ENCODE measurements at regions not wholly inside any gene's neighbourhood (a gene's known extent, or its start where the extent isn't known, plus 50 kb on each side); places are given as distances from the start of the nearest gene placed in this dataset.

DNA sequence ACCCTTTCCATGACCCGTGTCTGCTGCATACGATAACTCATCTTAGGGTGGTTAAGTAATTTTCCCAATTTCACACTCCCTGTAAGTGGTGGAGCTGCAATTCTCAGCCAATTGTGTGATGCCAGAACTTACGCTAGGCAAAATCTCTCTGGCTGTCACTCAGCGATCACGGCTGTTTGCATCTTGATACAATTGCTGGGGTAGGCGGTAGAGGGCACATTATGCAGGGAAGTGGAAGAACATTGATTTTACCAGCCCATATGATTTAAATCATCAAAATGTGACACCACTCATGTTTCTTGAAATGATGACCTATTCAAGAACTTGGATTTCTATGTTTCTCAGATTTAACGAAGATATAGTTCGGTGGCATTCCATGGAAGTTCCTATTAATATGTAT lies 108.7 kb upstream of the ADARB2 start:
- TF ChIP-seq ZNF777 (tag by site-specific recombination; IDR thresholded peaks at IDR 0.05; ENCODE audit: borderline replicate concordance), result no peak
- no peak for TF ChIP-seq ZFP41 (tag by site-specific recombination; IDR thresholded peaks at IDR 0.05; ENCODE audit: borderline replicate concordance)
- TF ChIP-seq, protein P1, sequence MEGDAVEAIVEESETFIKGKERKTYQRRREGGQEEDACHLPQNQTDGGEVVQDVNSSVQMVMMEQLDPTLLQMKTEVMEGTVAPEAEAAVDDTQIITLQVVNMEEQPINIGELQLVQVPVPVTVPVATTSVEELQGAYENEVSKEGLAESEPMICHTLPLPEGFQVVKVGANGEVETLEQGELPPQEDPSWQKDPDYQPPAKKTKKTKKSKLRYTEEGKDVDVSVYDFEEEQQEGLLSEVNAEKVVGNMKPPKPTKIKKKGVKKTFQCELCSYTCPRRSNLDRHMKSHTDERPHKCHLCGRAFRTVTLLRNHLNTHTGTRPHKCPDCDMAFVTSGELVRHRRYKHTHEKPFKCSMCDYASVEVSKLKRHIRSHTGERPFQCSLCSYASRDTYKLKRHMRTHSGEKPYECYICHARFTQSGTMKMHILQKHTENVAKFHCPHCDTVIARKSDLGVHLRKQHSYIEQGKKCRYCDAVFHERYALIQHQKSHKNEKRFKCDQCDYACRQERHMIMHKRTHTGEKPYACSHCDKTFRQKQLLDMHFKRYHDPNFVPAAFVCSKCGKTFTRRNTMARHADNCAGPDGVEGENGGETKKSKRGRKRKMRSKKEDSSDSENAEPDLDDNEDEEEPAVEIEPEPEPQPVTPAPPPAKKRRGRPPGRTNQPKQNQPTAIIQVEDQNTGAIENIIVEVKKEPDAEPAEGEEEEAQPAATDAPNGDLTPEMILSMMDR (tag by site-specific recombination; IDR thresholded peaks at IDR 0.05), result no peak
- TF ChIP-seq ZNF701 (tag by site-specific recombination; IDR thresholded peaks at IDR 0.05), result no peak
- no peak for TF ChIP-seq ZBTB17 (tag by site-specific recombination; IDR thresholded peaks at IDR 0.05)
- TF ChIP-seq, protein P2, sequence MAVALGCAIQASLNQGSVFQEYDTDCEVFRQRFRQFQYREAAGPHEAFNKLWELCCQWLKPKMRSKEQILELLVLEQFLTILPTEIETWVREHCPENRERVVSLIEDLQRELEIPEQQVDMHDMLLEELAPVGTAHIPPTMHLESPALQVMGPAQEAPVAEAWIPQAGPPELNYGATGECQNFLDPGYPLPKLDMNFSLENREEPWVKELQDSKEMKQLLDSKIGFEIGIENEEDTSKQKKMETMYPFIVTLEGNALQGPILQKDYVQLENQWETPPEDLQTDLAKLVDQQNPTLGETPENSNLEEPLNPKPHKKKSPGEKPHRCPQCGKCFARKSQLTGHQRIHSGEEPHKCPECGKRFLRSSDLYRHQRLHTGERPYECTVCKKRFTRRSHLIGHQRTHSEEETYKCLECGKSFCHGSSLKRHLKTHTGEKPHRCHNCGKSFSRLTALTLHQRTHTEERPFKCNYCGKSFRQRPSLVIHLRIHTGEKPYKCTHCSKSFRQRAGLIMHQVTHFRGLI (tag by site-specific recombination; IDR thresholded peaks at IDR 0.05), result no peak
- TF ChIP-seq, protein P3, sequence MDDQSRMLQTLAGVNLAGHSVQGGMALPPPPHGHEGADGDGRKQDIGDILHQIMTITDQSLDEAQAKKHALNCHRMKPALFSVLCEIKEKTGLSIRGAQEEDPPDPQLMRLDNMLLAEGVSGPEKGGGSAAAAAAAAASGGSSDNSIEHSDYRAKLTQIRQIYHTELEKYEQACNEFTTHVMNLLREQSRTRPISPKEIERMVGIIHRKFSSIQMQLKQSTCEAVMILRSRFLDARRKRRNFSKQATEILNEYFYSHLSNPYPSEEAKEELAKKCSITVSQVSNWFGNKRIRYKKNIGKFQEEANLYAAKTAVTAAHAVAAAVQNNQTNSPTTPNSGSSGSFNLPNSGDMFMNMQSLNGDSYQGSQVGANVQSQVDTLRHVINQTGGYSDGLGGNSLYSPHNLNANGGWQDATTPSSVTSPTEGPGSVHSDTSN (CRISPR knock-in tag; IDR thresholded peaks at IDR 0.05), result no peak
- no peak for TF ChIP-seq PRDM10 (tag by site-specific recombination; IDR thresholded peaks at IDR 0.05)
- no peak for TF ChIP-seq SCRT2 (tag by site-specific recombination; IDR thresholded peaks at IDR 0.05)
- TF ChIP-seq, protein P4, sequence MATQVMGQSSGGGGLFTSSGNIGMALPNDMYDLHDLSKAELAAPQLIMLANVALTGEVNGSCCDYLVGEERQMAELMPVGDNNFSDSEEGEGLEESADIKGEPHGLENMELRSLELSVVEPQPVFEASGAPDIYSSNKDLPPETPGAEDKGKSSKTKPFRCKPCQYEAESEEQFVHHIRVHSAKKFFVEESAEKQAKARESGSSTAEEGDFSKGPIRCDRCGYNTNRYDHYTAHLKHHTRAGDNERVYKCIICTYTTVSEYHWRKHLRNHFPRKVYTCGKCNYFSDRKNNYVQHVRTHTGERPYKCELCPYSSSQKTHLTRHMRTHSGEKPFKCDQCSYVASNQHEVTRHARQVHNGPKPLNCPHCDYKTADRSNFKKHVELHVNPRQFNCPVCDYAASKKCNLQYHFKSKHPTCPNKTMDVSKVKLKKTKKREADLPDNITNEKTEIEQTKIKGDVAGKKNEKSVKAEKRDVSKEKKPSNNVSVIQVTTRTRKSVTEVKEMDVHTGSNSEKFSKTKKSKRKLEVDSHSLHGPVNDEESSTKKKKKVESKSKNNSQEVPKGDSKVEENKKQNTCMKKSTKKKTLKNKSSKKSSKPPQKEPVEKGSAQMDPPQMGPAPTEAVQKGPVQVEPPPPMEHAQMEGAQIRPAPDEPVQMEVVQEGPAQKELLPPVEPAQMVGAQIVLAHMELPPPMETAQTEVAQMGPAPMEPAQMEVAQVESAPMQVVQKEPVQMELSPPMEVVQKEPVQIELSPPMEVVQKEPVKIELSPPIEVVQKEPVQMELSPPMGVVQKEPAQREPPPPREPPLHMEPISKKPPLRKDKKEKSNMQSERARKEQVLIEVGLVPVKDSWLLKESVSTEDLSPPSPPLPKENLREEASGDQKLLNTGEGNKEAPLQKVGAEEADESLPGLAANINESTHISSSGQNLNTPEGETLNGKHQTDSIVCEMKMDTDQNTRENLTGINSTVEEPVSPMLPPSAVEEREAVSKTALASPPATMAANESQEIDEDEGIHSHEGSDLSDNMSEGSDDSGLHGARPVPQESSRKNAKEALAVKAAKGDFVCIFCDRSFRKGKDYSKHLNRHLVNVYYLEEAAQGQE (tag by site-specific recombination; IDR thresholded peaks at IDR 0.05), result no peak
- TF ChIP-seq, protein P5, sequence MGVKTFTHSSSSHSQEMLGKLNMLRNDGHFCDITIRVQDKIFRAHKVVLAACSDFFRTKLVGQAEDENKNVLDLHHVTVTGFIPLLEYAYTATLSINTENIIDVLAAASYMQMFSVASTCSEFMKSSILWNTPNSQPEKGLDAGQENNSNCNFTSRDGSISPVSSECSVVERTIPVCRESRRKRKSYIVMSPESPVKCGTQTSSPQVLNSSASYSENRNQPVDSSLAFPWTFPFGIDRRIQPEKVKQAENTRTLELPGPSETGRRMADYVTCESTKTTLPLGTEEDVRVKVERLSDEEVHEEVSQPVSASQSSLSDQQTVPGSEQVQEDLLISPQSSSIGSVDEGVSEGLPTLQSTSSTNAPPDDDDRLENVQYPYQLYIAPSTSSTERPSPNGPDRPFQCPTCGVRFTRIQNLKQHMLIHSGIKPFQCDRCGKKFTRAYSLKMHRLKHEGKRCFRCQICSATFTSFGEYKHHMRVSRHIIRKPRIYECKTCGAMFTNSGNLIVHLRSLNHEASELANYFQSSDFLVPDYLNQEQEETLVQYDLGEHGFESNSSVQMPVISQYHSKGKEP (tag by site-specific recombination; IDR thresholded peaks at IDR 0.05), result no peak
